Right lobe of liver (tissue), 4 donors: ENCODE measurements at regions not wholly inside any gene's neighbourhood (a gene's known extent, or its start where the extent isn't known, plus 50 kb on each side); places are given as distances from the start of the nearest gene placed in this dataset.

Source experiments
- CTCF ChIP-seq, 4 donors: fragments of 200-600 bp in 3 of 4; fragments of 450-650 bp in 1 of 4; IDR thresholded peaks; one replicate each; pipeline versions ENCODE4 v1.5.1 to v1.8.0; 2016 to 2022; ENCODE audit warnings: antibody characterized with exemption in 4 of 4, mild to moderate bottlenecking in 2 of 4
- POLR2A ChIP-seq: fragments of 450-650 bp; IDR thresholded peaks from one replicate; pipeline ENCODE4 v1.6.1; 2017; ENCODE audit warnings: antibody characterized with exemption, mild to moderate bottlenecking
- donor health status: DM: no; HTN: no; CAD: no.
- donor health status: DM: no; HTN: no; CAD: no.
- donor health status: DM: no; HTN: yes; CAD: no.

- no peak for TF ChIP-seq POLR2A
- no peak for TF ChIP-seq CTCF (IDR thresholded peaks at IDR 0.05)
Measured at GRCh38 chr1:220966881-220967611, 87.8 kb downstream of the HLX start.
